IMR-90 (cell line): ENCODE measurements at regions not wholly inside any gene's neighbourhood (a gene's known extent, or its start where the extent isn't known, plus 50 kb on each side); places are given as distances from the start of the nearest gene placed in this dataset.

ENCODE experiments used
- ATAC-seq: fragments of 200-7000 bp; cut with Tn5 transposase; 2 replicates; pipeline ENCODE4 v1.9.1; 2020; ENCODE audit warnings: low read depth, mild to moderate bottlenecking, moderate library complexity
- BruUV-seq: library from RNA; stranded (reverse); fragments of 400-500 nt; replicated peaks from 2 replicates; lab custom pipeline; 2021; lab: Mats Ljungman, UMichigan
- CTCF ChIA-PET: fragments of 300-600 bp; formaldehyde crosslinking; extraction: SDS; loops from one replicate; lab custom pipeline; 2021; ENCODE audit warnings: antibody characterized with exemption; lab: Yijun Ruan, JAX
- POLR2A ChIA-PET: fragments of 300-600 bp; sonication (Branson Sonifier 250); formaldehyde crosslinking; loops from one replicate; lab custom pipeline; 2022; ENCODE audit warnings: antibody characterized with exemption; ENCODE audit not compliant: unreplicated experiment; lab: Charles Lee
- DNase-seq: peaks from one replicate; pipeline ENCODE4 v3.0.0; 2013
- H2AFZ ChIP-seq: replicated peaks from 2 replicates; pipeline ENCODE3; 2013; ENCODE audit warnings: low read length, mild to moderate bottlenecking; ENCODE audit not compliant: poor library complexity
- H2AK5ac ChIP-seq: 2 replicates; pipeline ENCODE4 v1.6.1; 2013; ENCODE audit warnings: low read depth, low read length, inconsistent platforms
- H2AK9ac ChIP-seq: replicated peaks from 2 replicates; pipeline ENCODE3; 2013; ENCODE audit warnings: mild to moderate bottlenecking, low read depth, low read length, moderate library complexity; ENCODE audit not compliant: poor library complexity
- H2BK120ac ChIP-seq: 2 replicates; pipeline ENCODE4 v1.6.1; 2013; ENCODE audit warnings: low read depth, low read length, inconsistent platforms
- H2BK15ac ChIP-seq: 3 replicates; pipeline ENCODE4 v1.6.1; 2013; ENCODE audit warnings: low read depth, low read length, inconsistent platforms
- H2BK20ac ChIP-seq: 2 replicates; pipeline ENCODE4 v1.6.1; 2013; ENCODE audit warnings: low read depth, mild to moderate bottlenecking, inconsistent platforms, low read length, moderate library complexity
- H2BK5ac ChIP-seq: 2 replicates; pipeline ENCODE4 v1.6.1; 2013; ENCODE audit warnings: mild to moderate bottlenecking, low read depth, low read length, inconsistent platforms; ENCODE audit not compliant: poor library complexity, severe bottlenecking
- H3K14ac ChIP-seq: replicated peaks from 2 replicates; pipeline ENCODE4 v1.6.1; 2013; ENCODE audit warnings: low read depth, low read length, inconsistent platforms
- H3K18ac ChIP-seq: 2 replicates; pipeline ENCODE4 v1.6.1; 2013; ENCODE audit warnings: low read depth, low read length, control low read depth
- H3K23ac ChIP-seq: 2 replicates; pipeline ENCODE4 v1.6.1; 2013; ENCODE audit warnings: low read depth, low read length, inconsistent platforms
- H3K27ac ChIP-seq: 2 replicates; pipeline ENCODE4 v1.5.1; 2013; ENCODE audit warnings: mild to moderate bottlenecking, control low read depth, low read length; ENCODE audit not compliant: insufficient read depth
- H3K27me3 ChIP-seq: 2 replicates; pipeline ENCODE4 v1.6.1; 2013; ENCODE audit warnings: low read length; ENCODE audit not compliant: control insufficient read depth, insufficient read depth
- H3K36me3 ChIP-seq: 2 replicates; pipeline ENCODE4 v1.6.1; 2013; ENCODE audit warnings: low read length, mixed read lengths; ENCODE audit not compliant: control insufficient read depth, insufficient read depth
- H3K4ac ChIP-seq: 2 replicates; pipeline ENCODE4 v1.6.1; 2013; ENCODE audit warnings: low read depth, low read length, inconsistent platforms
- H3K4me1 ChIP-seq: 2 replicates; pipeline ENCODE4 v1.6.1; 2013; ENCODE audit warnings: low read length, mixed read lengths; ENCODE audit not compliant: control insufficient read depth, insufficient read depth
- H3K4me2 ChIP-seq: 2 replicates; pipeline ENCODE4 v1.6.1; 2013; ENCODE audit warnings: low read depth, mild to moderate bottlenecking, control low read depth, low read length, moderate library complexity
- H3K4me3 ChIP-seq: 2 replicates; pipeline ENCODE4 v1.5.1; 2013; ENCODE audit warnings: low read depth, mild to moderate bottlenecking, control low read depth, low read length, moderate library complexity; ENCODE audit not compliant: insufficient read depth
- H3K56ac ChIP-seq: 2 replicates; pipeline ENCODE4 v1.6.1; 2013; ENCODE audit warnings: low read length, inconsistent platforms; ENCODE audit not compliant: insufficient read depth; ENCODE audit errors: extremely low read depth
- H3K79me1 ChIP-seq, 2 experiments: 2 replicates each; pipeline ENCODE4 v1.6.1; 2013; ENCODE audit warnings: low read length in 2 of 2, inconsistent platforms in 1 of 2, low read depth in 1 of 2
- H3K9ac ChIP-seq: 2 replicates; pipeline ENCODE4 v1.6.1; 2013; ENCODE audit warnings: low read depth, low read length, control low read depth
- H3K9me1 ChIP-seq: 2 replicates; pipeline ENCODE4 v1.6.1; 2013; ENCODE audit warnings: low read length, inconsistent platforms; ENCODE audit not compliant: insufficient read depth
- H3K9me3 ChIP-seq: 2 replicates; pipeline ENCODE4 v1.6.1; 2013; ENCODE audit warnings: low read length; ENCODE audit not compliant: control insufficient read depth, insufficient read depth
- H4K20me1 ChIP-seq: 2 replicates; pipeline ENCODE4 v1.6.1; 2013; ENCODE audit warnings: low read length, inconsistent platforms; ENCODE audit not compliant: insufficient read depth
- H4K5ac ChIP-seq: 2 replicates; pipeline ENCODE4 v1.6.1; 2013; ENCODE audit warnings: mild to moderate bottlenecking, low read depth, low read length, control low read depth
- H4K8ac ChIP-seq, 2 experiments: 2 replicates each; pipeline ENCODE4 v1.6.1; 2013; ENCODE audit warnings: low read depth in 2 of 2, low read length in 2 of 2, control low read depth in 1 of 2, inconsistent platforms in 1 of 2
- H4K91ac ChIP-seq: 2 replicates; pipeline ENCODE4 v1.6.1; 2013; ENCODE audit warnings: low read depth, low read length, inconsistent platforms; ENCODE audit not compliant: insufficient read depth
- BHLHE40 ChIP-seq: fragments of 150-350 bp; IDR thresholded peaks from 2 replicates; pipeline ENCODE4 v1.6.1; 2016; ENCODE audit warnings: mild to moderate bottlenecking, low read depth, low read length
- CEBPB ChIP-seq: IDR thresholded peaks from 2 replicates; pipeline ENCODE4 v1.6.1; 2012; ENCODE audit warnings: low read depth, low read length, improper control_type of control experiment
- FOS ChIP-seq: fragments of 150-350 bp; IDR thresholded peaks from 2 replicates; pipeline ENCODE4 v1.6.1; 2016; ENCODE audit warnings: low read depth, low read length
- USF2 ChIP-seq: fragments of 150-350 bp; IDR thresholded peaks from 2 replicates; pipeline ENCODE4 v1.6.1; 2017; ENCODE audit warnings: mild to moderate bottlenecking, antibody characterized with exemption, low read length, low read depth
- WGBS, 2 experiments: methylation state at CpG; one replicate each; pipeline versions ENCODE4 v1.1.5 to v1.1.7; 2013; ENCODE audit warnings: missing lambda C conversion rate in 2 of 2; ENCODE audit not compliant: insufficient read length in 1 of 2; ENCODE audit errors: extremely low coverage in 2 of 2; 5-methylcytosine and 5-hydroxymethylcytosine counted together
- dilution Hi-C: fragments of 300-500 bp; cut with HindIII; formaldehyde crosslinking; loops from one replicate; pipeline ENCODE4 v1.14.3; 2018; ENCODE audit warnings: low sequenced_read_pairs; ENCODE audit not compliant: unreplicated experiment
- in situ Hi-C: fragments of 300-500 bp; cut with MboI; formaldehyde crosslinking; loops from 3 replicates; pipeline ENCODE4 v1.14.3; 2019; ENCODE audit warnings: low sequenced_read_pairs, inconsistent platforms, mixed read lengths
- intact Hi-C: fragments of 100-400 bp; cut with micrococcal nuclease; formaldehyde crosslinking; loops from 2 replicates; pipeline ENCODE4 v1.10.0; 2022

GRCh38 chr12:65532764-65533163 is 254.3 kb downstream of the MSRB3 start:
- in situ Hi-C loops: no loop called here
- H3K36me3 ChIP-seq: no peaks in the 10 kb centered on the region
- H2BK5ac ChIP-seq: peak overlapping the region; percentile 99
- peak overlapping the region; percentile 53 for H4K5ac ChIP-seq
- peak overlapping the region; percentile 90; the same call in 2 of the 3 replicates for H2BK15ac ChIP-seq
- no TSS peak for BruUV-seq
- peak overlapping the region; percentile 98 for H4K91ac ChIP-seq
- peak overlapping the region; percentile 76 for H3K27ac ChIP-seq
- H2BK20ac ChIP-seq: peak overlapping the region; percentile 99
- H3K4me2 ChIP-seq: peak overlapping the region; percentile 3; the same call in 1 of the 2 replicates
- dilution Hi-C loops: no loop called here
- peak; percentile 85 for DNase-seq
- H3K14ac ChIP-seq: peak overlapping the region; percentile 99
- H2AK5ac ChIP-seq: peak overlapping the region; percentile 99
- H3K79me1 ChIP-seq: peaks cover 0 to 30% of the 10 kb centered on the region in 2 experiments; a peak in 2 of 4 replicates
- peak overlapping the region; percentile 86 to 98 for H4K8ac ChIP-seq
- H3K23ac ChIP-seq: peak overlapping the region; percentile 98
- ChIA-PET CTCF (interaction anchor here (0.6 kb wide), 2 partner anchors 101 to 205 kb away, joined by 3 to 4 read pairs; no protein-coding TSS in a partner anchor), POLR2A (interaction anchor here (2.1 kb wide), 1 partner anchor 32 kb away, joined by 5 read pairs; no protein-coding TSS in a partner anchor)
- peak overlapping the region; percentile 95 for H3K18ac ChIP-seq
- H3K4me1 ChIP-seq: peaks cover 44% of the 10 kb centered on the region
- no peaks in the 10 kb centered on the region for H4K20me1 ChIP-seq
- intact Hi-C loops: no loop called here
- H3K9me3 ChIP-seq: no peaks in the 10 kb centered on the region
- TF ChIP-seq FOS (no peak), BHLHE40 (0 out of 2 replicates have a peak, but pooled peaks have one; percentile 12), CEBPB (peak; percentile 9; the same call in 1 of the 2 replicates), USF2 (no peak)
- peaks cover 28% of the 10 kb centered on the region for H3K9me1 ChIP-seq
- peak overlapping the region; percentile 83 for H2AK9ac ChIP-seq
- peak overlapping the region; percentile 100 for H2BK120ac ChIP-seq
- no CpG with 5 or more reads among the region's 5 CpGs for WGBS, 2 experiments
- no peak overlapping the region for H3K4me3 ChIP-seq
- peak overlapping the region; percentile 70; the same call in 1 of the 2 replicates for H3K56ac ChIP-seq
- 0 out of 2 replicates have a peak, but pooled peaks have one; percentile 2 for ATAC-seq
- peak overlapping the region; percentile 8; the same call in 1 of the 2 replicates for H3K9ac ChIP-seq
- no peaks in the 10 kb centered on the region for H3K27me3 ChIP-seq
- peak overlapping the region; percentile 99 for H3K4ac ChIP-seq
- peak overlapping the region; percentile 74 for H2AFZ ChIP-seq
